ENCODE measurements at regions not wholly inside any gene's neighbourhood (a gene's known extent, or its start where the extent isn't known, plus 50 kb on each side); places are given as distances from the start of the nearest gene placed in this dataset.

GRCh38 chr2:177127821-177128220 is 84.8 kb upstream of the HNRNPA3 start:
- no peak overlapping the region for H3K4me3 ChIP-seq (ENCODE audit: low read depth, low read length)
- no peak for DNase-seq (ENCODE audit: low read depth)

- DNase-seq (ENCODE audit: low read depth) = no peak
These were observed 83.0 kb upstream of the HNRNPA3 start for GRCh38 chr2:177129610-177130009.

GRCh38 chr2:177131858-177132257 is 80.7 kb upstream of the HNRNPA3 start:
- DNase-seq (ENCODE audit: low read depth) = no peak
- H3K4me3 ChIP-seq (ENCODE audit: low read depth, low read length) = no peak overlapping the region

More at GRCh38 chr2:177129610-177130009, 83.0 kb upstream of the HNRNPA3 start:
- H3K4me3 ChIP-seq (ENCODE audit: low read depth, low read length) = no peak overlapping the region

- no peak for DNase-seq (ENCODE audit: low read depth)
- no peak overlapping the region for H3K4me3 ChIP-seq (ENCODE audit: low read depth, low read length)
These were observed 73.8 kb upstream of the HNRNPA3 start for GRCh38 chr2:177138823-177139222.

- H3K4me3 ChIP-seq (ENCODE audit: low read depth, low read length) = no peak overlapping the region
- no peak for DNase-seq (ENCODE audit: low read depth)
These were observed 70.7 kb upstream of the HNRNPA3 start for GRCh38 chr2:177141866-177142265.

- peak; percentile 75 for DNase-seq (ENCODE audit: low read depth)
- no peak overlapping the region for H3K4me3 ChIP-seq (ENCODE audit: low read depth, low read length)
These were observed 69.2 kb upstream of the HNRNPA3 start for GRCh38 chr2:177143444-177143843.

GRCh38 chr2:177147093-177147694 is 65.4 kb upstream of the HNRNPA3 start:
- no peak for DNase-seq (ENCODE audit: low read depth)
- no peak overlapping the region for H3K4me3 ChIP-seq (ENCODE audit: low read depth, low read length)

- no peak for DNase-seq (ENCODE audit: low read depth)
- no peak overlapping the region for H3K4me3 ChIP-seq (ENCODE audit: low read depth, low read length)
These were observed 64.7 kb upstream of the HNRNPA3 start for GRCh38 chr2:177147834-177148445.

GRCh38 chr2:177148477-177149154 is 64.0 kb upstream of the HNRNPA3 start:
- DNase-seq (ENCODE audit: low read depth) = no peak
- H3K4me3 ChIP-seq (ENCODE audit: low read depth, low read length) = peak overlapping the region; percentile 41

GRCh38 chr2:177149155-177149503 is 63.5 kb upstream of the HNRNPA3 start:
- DNase-seq (ENCODE audit: low read depth) = no peak
- H3K4me3 ChIP-seq (ENCODE audit: low read depth, low read length) = no peak overlapping the region

GRCh38 chr2:177153805-177154204 is 58.8 kb upstream of the HNRNPA3 start:
- DNase-seq (ENCODE audit: low read depth) = no peak
- H3K4me3 ChIP-seq (ENCODE audit: low read depth, low read length) = no peak overlapping the region

GRCh38 chr2:177154809-177155208 is 57.8 kb upstream of the HNRNPA3 start:
- H3K4me3 ChIP-seq (ENCODE audit: low read depth, low read length) = no peak overlapping the region
- no peak for DNase-seq (ENCODE audit: low read depth)

GRCh38 chr2:177155631-177156030 is 57.0 kb upstream of the HNRNPA3 start:
- DNase-seq (ENCODE audit: low read depth) = no peak
- H3K4me3 ChIP-seq (ENCODE audit: low read depth, low read length) = no peak overlapping the region

GRCh38 chr2:177161741-177162460 is 50.7 kb upstream of the HNRNPA3 start:
- DNase-seq (ENCODE audit: low read depth) = no peak
- H3K4me3 ChIP-seq (ENCODE audit: low read depth, low read length) = no peak overlapping the region
